HUDEP-2 (cell line): ENCODE measurements at regions not wholly inside any gene's neighbourhood (a gene's known extent, or its start where the extent isn't known, plus 50 kb on each side); places are given as distances from the start of the nearest gene placed in this dataset.

Experiments used
- DNase-seq, 76 experiments: peaks; one replicate each; lab custom pipeline; 2025; ENCODE audit not compliant: unreplicated experiment in 76 of 76; lab: John Stamatoyannopoulos, UW

GRCh38 chr1:83689921-83690868 lies 308.7 kb downstream of the TTLL7 start:
- DNase-seq, result no peak

GRCh38 chr1:83682132-83682531 lies 316.8 kb downstream of the TTLL7 start:
- DNase-seq, result no peak

- DNase-seq, result no peak
Observed at GRCh38 chr1:83676106-83676505, 322.8 kb downstream of the TTLL7 start.

DNA sequence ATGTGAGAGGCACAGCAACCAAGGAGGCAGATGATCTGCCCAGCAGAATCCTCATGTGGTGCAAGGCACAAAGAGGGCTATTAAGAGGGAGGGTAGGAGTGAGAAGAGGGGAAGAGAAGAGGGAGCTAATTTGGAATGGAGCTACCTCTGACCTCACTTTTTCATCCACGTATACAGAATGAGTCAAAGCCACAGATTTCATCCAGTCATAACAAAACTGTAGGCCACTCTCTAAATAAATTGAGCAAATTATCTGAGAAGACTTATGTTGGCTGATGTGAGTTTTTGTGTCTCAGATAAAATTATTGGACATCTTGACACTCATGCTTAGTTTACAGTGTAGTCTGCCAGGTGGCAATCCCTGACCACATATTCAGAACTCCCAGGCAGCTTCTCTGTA lies 325.6 kb downstream of the TTLL7 start:
- DNase-seq, result no peak

DNA sequence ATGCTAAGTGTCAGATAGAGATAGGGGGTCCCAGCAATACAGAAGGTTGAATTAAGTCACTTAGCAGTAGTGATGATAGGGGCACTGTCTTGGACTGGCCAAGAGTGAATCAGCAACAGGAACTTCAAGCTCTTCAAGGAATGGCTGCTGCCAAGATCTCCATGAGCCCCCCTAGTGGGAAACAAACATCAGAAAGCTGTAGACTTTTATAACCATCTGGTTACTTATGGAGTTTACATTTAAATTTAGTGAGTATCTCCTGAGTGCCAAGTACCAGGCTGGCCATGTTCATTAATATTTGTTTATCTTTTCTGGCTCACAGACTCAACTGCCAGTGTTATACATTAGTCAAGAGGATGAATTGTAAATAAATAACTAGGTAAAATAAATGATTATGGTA lies 327.3 kb downstream of the TTLL7 start:
- DNase-seq, result no peak

DNA sequence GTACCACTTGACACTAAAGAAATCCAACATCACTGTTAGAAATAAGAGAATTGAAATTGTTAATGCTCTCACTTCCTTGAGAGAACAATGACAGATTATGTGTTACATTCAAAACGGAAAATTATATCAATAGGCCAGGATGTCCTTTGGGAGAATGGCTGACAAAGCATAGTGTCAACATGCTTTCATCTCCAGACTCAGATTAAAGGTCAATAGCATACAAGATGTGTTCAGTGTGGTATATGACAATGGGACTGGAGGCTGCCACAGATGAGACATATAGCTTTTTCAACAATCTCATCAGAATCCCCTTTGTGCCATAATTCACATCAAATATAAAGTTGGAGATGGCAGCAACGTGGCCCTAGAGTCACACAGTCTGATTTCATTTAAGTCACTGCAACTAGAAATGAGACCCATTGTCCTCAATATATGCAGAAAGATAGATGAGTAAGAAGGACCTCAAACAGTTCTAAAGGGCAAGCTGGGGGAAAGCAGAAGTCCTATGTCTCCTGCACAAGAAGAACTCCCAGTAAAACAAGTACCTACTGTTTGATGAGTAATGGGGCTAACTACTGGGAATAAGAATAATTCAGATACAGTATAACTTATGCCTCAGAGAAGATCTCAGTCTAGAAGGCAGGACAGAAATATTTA lies 327.9 kb downstream of the TTLL7 start:
- DNase-seq, result no peak

DNA sequence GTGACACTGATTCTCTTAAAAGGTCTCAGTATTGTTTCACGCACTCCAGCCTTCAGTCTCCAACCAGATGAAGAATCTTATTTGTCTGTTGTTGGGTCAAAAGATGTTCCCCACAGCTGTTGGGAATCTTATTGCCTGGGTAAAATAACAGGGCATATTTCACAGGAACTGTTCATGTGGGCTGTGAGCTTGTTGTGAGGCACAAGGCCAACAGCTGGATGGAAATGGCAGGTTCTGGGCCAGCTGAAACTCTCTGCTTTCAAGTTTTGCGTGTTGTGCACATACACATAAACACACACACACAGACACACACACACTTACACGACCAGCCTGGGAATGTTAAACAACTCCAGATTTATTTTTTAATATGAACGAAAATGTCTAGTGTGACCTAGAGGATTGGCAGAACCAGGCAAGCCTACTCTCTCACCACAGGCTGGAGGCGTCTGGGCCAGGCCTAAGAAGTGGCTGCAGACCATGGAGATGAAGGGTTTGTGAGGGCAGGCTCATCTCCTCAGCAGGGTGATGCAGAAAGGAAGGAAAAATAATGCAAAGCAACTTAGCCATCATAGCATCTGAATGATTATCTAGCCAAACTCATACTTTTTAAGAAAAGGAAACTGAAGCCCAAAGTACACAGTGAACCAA lies 357.0 kb downstream of the TTLL7 start:
- no peak for DNase-seq

DNA sequence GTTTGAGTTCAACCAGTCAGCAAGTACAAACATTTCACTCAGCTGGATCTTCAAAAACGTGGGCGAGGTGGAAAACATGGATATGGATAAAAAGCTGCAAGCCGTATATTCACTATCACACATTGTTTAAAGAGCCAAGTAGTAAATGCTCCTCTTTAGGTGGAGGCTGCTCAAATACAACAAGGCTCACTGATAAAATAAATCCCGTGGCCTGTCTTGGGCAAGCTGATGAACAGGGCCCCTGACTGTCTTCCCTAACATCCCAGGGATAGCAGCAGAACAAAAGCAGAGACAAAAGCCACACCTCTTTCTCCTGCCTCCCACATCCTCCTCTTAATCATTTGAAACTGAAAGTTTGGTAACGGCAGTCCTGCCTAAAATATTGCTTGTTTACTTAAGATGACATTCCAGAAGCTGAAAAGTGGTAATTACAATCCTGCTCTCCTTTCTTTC lies 357.7 kb downstream of the TTLL7 start:
- DNase-seq, result no peak

GRCh38 chr1:83639785-83640184 lies 359.1 kb downstream of the TTLL7 start:
- DNase-seq, result no peak

DNA sequence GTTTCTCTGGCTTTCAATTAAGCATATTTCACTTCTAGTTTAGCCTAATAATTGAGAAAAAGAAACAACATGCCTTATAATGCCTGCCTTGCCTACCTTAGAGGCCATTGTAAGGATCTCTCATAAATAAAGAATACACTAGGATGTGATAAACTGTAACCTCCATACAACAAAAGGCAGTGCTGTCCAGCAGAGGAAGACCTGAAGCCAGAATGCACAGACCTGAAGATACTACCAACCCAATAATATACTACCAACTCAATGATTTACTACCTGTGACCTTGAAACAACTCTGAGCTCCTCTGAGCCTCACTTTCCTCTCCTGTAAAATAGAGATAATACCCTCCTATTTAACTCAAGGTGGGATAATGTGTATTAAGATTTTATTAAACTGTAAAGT lies 361.3 kb downstream of the TTLL7 start:
- DNase-seq, result no peak

DNA sequence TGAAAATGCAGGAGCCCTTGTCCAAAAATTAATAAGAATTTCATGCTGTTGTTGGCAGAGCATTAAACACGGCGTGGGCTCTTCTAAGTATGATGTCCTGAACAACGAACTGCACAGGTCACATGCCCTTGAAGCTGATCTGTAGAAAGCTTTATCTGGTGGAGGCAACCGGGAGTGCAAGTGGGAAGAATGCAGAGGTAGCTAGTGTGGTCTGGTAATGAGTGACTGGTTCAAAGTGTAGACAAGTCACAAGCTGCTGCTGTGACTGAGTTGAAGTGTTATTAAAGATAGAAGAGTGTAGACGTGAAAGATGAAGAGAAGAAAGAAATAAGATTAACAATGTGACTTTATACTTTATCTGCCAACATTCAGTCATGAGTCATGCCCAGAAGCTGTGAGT lies 361.9 kb downstream of the TTLL7 start:
- no peak for DNase-seq

GRCh38 chr1:83632906-83633305 lies 366.0 kb downstream of the TTLL7 start:
- DNase-seq, result no peak

GRCh38 chr1:83631851-83632250 lies 367.1 kb downstream of the TTLL7 start:
- DNase-seq, result no peak

- no peak for DNase-seq
Observed at GRCh38 chr1:83627045-83627444, 371.9 kb downstream of the TTLL7 start.

- DNase-seq, result no peak
Observed at GRCh38 chr1:83626603-83627002, 372.3 kb downstream of the TTLL7 start.

GRCh38 chr1:83625646-83626045 lies 373.3 kb downstream of the TTLL7 start:
- no peak for DNase-seq

DNA sequence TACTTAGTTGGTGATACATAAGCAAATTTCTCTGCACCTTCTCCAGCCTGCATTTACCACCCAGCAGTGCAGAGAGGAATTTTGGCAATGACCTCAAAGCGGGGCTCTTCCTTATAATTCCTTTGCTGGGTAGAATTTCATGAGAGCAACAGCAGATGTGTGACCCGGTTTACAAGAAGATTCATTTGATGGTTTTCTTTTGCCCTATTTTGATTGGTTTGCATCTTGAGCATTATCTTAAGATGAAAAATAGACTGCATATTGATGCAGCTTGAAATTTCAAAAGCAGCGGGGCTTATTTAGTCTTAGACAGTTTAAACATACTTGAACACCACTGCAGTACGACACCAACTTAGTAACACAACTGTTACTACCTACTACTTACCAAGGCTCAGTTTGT lies 378.9 kb downstream of the TTLL7 start:
- no peak for DNase-seq

DNA sequence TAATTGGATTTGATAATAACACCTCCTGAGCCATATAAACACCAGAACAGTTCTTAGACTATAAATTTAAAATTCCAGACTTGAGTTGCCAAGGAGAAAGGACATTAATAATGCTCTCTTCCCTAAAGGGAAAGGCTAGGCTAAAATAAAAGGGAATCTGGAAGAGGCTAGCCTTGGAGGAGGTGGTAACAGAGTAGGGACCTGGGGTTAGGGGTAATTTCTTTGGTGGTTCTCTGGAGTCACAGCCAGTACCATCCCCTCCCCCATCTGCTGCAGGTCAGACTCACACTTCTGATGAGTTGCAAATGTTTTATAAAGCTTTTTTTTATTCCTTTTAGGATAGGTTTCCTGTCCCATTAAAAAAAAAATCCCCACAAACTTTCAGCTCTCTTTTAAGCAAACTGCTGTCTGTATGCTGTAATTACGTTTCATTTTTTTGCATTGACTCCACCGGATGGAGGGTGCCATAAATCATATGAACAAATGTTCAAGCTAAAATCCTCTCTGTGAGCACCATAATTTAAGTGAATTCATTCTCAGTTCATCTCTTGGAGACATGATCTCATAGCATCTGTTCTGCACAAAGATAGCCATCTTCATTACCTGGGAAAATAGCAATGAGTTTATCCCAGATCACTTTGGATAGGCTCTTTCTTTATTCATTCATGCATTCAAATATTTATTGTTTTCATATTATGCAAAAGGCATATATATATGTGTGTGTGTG lies 379.6 kb downstream of the TTLL7 start:
- DNase-seq, result no peak

DNA sequence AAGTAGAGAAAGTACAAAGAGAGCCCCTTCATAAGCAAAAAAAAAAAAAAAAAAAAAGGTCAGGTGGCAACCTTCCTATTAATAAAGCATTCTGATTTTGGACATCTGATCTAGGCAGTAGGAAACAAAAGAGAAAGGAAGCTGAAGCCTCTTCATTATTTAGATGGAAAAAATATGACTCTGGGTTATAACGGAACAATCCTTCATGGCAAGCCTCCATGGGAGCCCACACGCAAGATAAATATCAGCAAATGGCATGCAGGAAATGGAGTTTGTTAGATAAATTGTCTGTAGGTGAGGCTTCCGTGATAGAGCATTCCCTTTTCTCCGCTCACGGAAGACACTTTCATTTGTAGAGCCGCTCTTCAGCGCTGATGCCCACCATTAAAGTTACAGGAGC lies 381.0 kb downstream of the TTLL7 start:
- no peak for DNase-seq

- no peak for DNase-seq
Observed at GRCh38 chr1:83615370-83615769, 383.6 kb downstream of the TTLL7 start.

DNA sequence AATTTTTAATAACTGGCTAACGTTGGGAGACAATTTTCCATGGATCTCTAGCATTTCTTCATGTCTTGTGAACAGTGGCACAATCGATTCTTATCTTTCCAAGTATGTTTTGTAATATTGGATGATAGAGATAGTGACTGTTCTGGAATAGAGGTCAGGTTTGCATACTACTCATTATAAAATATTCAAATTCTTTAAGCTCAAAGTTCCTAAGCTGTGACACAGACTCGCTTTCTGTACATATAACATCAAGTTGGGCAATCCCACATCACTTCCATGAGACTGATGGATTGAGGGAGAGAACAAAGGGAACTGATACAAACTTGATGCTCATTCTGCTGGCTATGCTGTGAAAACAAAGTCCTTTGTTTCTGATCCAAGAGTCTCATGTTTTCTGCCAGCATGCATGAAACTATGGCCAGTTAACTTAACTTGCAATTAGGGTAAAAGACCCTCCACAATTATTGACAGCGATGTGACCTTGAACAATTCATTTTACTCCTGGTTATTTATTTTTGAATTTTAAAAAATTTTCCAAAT lies 392.4 kb downstream of the TTLL7 start:
- no peak for DNase-seq
